HG03469 (cell line): ENCODE measurements at regions not wholly inside any gene's neighbourhood (a gene's known extent, or its start where the extent isn't known, plus 50 kb on each side); places are given as distances from the start of the nearest gene placed in this dataset.

Experiments used
- ATAC-seq: cut with Tn5 transposase; IDR thresholded peaks from one replicate; pipeline ENCODE4 v1.9.1; 2021; ENCODE audit warnings: mild to moderate bottlenecking, moderate library complexity, moderate number of reproducible peaks; ENCODE audit not compliant: unreplicated experiment

DNA sequence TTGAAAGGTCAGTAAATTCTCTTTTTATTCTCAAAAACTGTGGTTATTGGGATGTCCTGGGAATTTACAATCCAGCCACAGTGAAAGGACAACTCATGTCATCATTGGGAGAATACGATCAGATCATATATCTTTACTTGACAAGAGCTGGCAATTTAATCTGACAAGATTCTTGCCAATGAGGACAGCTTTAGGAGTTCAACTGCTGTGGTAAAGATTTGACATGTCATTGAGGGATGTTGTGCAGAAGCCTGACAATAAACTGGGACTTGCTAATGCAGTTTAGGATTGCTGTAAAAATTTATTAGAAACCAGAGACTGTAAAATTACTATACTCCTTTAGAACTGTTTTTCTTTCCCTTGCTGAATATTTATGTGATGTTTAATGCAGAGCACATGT lies 1131.0 kb downstream of the MAT2B start:
- no peak for ATAC-seq

DNA sequence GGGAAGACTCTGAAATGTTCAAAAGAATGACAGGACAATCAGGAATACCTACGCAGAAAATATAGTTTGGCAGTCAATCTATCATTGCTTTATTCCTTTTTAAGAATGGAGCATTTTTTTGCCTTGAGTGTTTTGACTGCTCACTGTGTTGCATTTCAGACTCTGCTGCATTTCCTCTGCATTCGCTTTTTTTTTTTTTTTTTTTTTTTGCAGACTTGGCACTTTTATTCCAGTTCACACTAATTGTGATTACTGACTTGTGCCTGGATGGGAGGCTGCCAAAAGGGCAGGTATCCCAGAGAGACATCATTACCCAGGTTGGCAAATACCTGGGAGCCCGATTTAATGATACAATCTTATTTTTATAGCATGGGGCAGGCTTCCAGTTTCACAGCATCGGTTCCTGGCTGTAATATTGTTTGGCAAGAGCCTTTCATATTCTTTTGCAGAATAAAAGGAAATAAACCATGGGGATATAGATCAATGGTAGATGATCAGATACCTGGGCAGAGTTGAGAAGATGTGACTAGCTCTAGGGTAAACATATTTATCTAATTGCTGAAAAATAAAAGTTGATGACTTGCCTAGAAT lies 1132.6 kb downstream of the MAT2B start:
- no peak for ATAC-seq

DNA sequence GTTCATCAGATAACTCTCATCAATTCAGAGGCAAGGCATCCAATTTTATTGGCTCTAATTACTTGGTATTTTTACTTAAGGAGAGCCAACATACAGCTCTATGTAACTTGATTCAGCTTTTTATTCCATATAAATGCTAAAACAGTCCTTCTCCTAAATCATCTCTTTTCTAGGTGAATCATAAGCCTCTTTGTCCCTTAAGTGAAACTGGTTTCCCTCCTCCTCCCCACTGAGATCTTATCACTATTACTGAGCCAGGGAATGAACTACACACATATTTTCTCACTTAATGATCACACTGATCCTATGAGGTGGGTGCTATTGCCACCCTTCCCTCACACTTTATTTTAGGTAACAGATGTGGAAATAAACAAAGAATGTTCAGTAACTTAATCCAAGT lies 1143.8 kb downstream of the MAT2B start:
- no peak for ATAC-seq

DNA sequence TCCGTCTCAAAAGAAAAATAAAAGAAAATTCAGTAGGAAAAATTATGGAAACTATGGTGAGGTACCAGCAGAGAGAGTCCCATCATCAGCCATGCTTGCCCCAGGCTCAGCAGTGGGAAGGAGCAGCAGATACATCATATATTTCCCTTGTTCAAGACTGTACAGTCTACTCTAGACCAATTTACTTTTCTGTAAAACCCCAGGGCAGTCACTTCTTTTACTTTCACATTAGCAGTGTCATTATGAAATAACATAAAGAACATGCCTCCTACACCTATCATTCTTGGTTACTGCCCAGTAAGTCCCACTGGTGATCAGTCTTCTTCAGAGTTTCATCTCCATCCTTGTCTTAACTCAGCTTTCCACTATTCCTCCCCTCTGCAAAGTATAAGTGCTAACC lies 1145.0 kb downstream of the MAT2B start:
- no peak for ATAC-seq

DNA sequence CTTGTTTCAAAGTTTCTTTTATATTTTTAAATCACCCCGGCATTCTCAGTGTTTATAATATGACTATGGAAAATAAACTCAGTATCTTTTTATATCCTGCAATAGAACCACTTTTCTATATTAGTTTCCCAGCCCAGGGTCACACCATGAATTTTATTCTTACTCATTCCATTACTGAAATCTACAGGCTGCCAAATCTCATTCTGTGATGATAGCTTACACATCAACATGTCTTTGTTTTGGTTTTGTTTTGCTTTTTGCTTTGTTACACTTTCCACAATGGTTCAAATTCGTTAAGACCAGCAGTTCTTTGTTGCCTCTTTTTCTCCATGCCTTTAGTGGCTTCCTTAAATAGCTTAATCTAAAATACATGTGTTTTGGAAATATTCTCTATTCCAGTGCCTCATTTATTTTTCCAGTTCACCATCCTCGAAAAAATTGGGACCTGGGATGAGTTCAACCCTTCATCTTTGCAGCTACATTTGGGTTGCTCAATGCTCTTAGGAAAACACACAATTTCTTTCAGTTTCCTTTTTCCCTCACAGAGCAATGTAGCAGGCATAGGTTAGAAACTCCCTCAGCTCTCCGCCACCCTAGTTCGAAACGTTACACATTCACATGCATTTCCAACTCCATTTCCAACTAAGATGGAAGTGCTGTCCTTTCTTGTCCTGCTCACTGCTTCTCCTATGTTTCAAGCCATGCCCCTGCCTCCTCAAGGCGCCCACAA lies 1146.3 kb downstream of the MAT2B start:
- ATAC-seq = no peak

DNA sequence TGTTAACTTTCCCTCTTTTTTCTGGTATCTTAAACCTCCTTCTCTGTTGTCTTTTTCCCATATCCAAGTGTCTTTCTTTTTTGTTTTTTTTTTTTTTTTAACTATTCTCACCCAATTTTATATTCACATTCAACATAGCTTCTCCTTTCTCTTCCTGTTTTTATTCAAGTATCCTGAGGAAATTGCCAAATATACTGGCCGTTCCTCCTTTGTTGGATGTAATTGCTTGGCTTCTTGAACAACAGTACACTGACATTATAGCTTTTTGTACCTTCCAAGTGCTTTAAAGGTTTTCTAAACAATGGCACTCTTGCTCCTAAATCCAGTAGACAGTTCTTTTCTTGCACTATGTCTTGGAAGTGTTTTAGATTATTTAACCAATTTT lies 1146.8 kb downstream of the MAT2B start:
- no peak for ATAC-seq

DNA sequence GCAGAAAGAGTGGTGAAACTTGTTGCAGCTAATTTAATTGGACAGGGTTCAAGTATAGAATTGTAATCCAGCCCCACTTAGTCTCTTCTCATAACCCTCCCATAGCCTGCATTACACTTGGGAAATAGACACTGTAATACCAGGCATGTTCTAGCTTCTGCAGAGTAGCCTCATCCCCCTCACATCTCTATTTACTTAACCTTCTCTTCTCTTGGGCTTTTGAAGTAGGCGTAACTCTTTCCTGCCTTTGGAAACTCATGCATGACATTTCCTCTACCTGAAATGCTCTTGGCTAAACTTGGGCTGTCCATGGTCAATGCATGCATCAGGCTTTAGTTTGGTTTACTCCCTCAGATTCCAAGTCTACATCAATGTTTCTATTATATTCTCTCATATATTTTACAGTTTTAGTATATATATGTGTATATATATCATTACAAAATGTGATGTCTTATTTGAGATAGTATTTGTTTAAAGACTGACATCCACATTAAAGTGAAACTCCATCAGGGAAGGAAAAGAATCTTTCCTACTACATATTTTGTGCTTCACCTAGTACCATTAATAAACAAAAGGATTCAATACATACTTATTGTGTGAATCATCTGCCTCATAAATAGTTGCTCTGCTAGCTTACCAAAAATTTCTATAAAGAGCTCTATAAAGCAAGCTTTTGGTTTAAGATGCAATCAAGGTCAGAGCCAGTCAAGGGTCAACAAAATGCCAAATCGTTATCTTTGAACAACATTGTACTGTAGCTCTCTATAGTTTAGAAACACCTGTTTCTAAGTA lies 1158.0 kb downstream of the MAT2B start:
- no peak for ATAC-seq

DNA sequence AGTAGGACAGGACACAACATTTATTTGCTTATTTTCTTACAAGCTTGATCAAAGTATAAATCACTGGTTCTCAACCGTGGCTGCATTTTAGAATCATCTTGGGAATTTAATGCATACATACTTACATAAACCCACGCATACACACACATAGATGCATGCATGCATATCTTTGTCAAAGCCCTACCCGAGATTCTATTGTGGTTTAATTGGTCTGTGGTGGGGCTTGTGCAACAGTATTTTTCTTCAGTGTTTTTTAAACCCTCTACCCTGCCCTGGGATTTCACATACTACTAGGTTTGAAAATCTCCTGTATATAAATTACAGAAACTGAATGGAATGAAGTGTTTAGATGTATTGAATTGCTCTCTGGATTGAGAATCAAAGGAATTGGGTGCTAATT lies 1166.2 kb downstream of the MAT2B start:
- ATAC-seq = no peak

DNA sequence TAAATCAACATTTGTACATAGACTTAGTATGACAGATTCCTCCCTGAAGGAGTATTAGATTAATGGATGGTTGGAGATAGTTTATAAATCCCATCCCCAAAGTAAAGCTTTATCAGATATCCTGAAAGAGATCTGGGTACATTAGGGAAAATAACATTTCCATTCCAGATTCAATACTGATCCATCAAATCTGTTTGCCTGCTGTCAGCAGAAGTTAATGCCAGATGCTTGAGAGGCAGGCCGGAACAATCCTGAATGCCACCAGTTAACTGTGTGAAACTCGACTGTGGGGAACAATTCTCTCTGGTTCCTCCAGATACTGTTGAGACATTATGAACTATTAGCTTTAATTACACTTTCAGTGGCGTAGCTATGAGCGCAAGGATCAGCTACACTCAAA lies 1166.8 kb downstream of the MAT2B start:
- no peak for ATAC-seq

DNA sequence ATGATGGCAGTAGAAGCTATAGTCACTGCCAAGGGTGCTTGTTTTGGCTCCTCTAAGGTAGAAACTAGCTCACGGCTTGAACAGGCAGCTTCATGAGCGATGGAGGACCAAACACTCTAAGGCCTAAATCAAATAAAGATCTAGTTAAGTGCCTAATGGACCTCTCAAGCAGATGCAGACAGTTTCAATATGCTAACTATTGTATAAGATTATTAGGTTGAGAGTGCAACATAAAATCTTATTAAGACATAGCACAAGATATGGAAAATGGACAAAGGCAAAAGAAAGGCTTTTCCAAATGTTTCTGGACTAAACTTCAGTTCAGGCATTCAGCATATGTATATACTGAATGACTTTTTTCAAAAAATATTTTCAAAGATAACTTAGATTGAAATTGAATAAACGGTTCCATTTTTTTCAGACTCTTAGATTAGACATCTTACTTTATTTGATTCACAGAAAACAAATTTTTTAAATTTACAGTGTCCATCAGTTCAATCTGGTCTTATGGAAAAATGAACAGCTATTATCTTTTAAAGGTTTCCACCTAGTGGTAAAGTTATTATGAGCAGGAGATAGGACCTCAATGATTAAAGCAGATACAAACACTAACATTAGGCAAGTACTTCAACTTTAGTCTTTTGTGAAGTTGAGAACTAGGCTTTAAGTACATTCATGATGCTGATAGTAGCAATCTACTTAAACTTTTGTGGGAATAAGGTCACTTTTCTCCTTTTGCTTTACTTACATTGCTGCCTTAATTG lies 1167.7 kb downstream of the MAT2B start:
- no peak for ATAC-seq

DNA sequence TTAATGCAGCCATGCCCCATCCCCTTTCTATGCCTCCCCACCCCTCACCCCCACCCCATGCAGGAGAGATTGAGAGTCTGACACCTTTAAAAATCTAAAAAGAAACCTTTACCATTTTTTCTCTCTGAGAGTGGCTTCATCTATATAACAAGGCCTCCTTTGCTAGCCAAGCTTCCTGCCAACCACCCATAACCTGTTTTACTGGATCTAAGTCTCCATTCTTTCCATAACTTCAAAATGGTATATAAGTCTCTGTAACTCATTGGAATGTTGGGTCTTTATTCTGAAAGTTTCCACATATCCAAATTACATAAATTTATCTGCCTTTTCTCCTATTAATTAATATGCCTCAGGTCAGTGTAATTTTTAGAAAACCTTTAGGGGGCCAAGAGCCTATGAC lies 1174.0 kb downstream of the MAT2B start:
- ATAC-seq = no peak

DNA sequence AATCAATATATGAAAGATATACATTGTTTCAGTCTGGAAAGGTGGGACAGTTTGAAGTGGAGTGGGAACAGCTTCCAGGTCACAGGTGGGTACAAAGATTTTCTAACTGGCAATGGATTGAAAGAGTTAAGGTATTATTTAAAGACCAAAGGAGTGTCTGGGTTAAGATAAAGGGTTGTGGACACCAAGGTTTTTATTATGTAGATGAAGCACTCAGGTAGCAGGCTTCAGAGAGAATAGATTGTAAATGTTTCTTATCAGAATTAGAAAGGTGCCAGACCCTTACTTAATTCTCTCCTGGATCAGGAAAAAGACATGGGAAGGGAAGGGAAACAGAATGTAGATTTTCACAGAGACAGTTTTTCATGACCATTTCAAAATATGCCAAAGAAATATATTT lies 1174.8 kb downstream of the MAT2B start:
- no peak for ATAC-seq

DNA sequence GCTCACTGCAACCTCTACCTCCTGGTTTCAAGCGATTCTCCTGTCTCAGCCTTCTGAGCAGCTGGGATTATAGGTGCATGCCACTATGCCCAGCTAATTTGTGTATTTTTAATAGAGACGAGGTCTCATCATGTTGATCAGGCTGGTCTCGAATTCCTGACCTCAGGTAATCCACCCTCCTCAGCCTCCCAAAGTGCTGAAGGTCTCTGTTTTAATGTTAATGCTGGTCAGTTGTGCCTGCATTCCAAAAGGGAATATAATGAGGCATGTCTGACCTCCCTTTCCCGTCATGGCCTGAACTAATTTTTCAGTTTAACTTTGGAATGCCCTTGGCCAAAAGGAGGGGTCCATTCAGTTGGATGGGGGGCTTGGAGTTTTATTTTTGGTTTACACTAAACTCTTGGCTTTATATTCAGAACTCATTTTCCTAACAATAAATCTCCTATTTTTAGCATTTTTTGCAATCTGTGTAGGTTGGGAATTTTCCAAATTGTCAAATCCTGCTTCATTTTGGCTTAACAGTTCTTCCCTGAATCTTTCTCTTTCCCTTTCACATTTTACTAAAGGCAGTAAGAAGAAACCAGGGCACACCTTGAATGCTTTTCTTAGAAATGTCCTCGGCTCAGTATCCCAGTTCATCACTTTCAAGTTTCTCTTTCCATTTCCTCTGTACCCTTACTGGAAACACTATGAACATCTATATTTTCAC lies 1175.5 kb downstream of the MAT2B start:
- no peak for ATAC-seq

DNA sequence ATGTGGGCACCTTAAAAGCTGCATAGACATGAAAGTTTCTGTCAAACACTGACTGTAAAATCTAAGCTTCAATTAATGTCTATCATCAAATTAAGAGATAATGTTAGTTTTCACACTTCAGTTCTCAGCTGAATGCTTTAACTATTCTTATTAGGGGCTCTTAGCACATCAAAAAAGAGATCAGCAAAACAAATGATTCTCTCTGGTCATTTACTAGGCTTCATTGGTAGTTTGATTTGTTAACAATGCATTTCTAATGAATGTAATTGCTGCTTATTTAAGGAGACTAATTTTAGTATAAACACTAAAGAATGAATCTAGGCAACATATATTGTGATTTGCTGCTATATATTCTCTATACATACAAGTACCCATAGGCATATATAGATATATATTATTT lies 1182.0 kb downstream of the MAT2B start:
- no peak for ATAC-seq

DNA sequence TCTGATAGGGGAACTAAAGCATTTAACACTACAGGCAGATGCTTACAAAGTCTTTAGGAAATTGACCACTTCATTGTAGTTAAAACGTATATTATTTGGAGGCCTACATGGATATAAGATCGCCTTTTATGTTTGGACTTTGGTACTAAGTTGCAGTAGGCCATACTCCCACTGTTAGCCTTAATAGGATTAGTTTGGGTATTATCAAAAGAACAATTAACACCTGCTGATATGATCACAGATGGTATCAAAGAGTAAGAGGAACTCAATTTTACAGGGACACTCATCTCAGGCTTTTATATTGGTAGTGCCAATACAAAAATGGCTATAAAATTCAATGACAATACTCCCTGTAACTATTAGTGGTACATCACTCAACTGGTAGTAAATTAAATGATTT lies 1183.0 kb downstream of the MAT2B start:
- ATAC-seq = no peak

DNA sequence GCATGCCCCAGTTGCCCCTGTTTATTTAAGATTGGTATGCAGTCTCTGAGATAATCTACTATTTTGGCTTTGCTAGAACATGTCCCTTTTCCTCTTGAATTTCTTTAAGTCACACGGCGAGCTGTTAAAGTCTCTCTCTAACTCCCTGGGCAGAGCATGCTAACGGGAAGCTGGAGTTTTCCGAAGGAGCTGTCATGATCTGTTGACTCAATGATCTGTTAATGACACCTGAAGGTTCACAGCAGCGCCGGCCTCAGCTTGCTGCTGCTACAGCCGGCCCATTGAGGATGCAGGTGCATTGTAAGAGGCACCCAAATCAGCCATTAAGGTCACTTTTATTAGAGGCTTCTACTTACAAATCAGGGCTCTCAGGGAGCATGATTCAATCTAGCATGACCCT lies 1203.4 kb downstream of the MAT2B start:
- no peak for ATAC-seq

DNA sequence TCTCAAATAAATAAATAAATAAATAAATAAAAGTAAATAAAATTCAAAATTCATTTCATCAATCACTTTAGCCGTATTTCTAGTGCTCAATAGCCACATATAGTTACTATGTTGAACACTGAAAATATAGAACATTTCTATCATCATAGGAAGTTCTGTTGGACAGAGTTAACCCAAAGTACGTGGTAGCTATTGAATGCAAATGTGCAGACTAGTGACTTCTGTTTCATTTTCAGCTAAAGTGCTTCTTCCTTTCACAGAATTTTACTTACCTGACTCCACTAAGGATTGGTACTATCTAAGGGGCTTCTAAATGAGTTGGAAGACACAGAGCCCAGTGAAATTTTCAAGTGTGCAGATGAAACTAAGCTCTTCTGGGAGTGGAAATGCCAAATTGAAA lies 1208.3 kb downstream of the MAT2B start:
- no peak for ATAC-seq

DNA sequence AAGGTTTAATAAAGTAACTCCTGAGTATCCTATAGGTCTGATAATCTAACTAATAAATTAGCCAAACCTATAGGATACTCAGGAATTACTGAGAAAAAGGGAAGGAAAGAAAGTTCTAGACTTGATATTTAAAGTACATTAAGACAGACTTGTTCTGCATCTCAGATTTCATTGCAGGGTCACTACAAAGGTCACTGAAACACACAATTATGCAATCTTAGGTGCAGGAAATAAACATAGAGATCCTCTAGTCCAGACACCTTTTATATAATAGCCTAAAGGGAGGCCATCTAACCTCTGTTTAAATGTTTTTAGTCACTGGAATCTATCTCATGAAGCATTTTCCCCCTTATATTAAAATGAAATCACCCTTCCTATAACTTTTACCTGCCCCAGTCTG lies 1215.7 kb downstream of the MAT2B start:
- no peak for ATAC-seq

DNA sequence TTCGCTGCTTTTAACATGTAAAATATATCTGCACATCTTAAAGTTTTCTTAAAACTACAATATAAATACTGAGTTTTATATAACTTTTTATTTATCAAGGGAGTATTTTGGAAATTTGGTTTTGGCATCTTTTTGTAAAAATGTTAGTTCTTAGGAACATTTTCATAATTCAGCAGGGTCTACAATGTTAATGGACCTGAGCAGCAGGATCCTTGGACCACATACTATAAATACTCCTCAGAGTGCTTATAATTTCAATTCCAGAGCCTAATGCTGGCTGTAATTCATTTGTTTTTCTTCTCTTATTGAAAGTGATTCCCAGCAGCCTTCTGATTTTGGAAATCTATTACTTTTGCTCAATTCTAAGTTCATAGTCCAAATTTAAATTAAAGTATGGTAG lies 1216.2 kb downstream of the MAT2B start:
- ATAC-seq = no peak

DNA sequence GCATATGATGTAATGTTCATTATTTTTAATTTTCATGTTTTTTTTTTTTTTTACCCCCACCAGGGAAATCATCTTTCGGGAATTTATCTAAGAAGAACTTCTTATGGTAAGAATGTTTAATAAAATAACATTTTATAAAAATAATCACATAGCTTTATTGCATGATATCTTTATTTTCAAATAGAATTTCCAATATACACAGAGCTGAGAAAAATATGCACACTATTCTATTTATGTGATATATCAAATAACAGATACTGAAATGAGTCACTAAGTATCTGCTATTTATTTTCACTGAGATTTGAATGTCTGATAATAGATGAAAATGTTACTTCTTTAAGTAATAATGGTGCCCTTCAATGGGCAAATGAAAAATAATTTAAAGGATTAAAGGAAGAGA lies 1217.3 kb downstream of the MAT2B start:
- ATAC-seq = no peak

DNA sequence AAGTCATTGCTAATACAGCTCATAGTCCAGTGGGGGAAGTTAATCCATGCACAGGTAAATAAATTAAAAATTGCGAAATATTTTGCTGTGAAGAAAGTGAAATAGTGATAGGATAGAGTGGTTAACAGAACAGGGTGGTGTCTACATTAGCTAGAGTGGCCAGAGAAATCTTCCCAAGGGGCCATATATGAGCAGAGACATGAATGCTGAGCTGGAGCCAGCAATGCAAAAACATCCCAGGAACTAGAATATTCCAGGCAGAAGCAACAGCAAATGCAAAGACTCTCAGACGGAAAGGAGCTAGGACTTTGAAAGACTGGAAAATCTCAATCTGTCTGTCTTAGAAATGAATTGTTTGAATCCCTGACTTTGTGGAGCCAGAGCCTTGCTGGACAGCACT lies 1221.6 kb downstream of the MAT2B start:
- no peak for ATAC-seq
